Body of pancreas (tissue), 4 donors: ENCODE measurements at regions not wholly inside any gene's neighbourhood (a gene's known extent, or its start where the extent isn't known, plus 50 kb on each side); places are given as distances from the start of the nearest gene placed in this dataset.

Experiments
- CTCF ChIP-seq, 7 experiments: fragments of 450-650 bp in 4 of 7; fragments of 200-600 bp in 3 of 7; sonication (generic) in 3 of 7; IDR thresholded peaks; one replicate each; pipeline ENCODE4 v1.5.1; 2016 to 2019; ENCODE audit warnings: antibody characterized with exemption in 7 of 7
- POLR2A ChIP-seq, 3 donors: fragments of 450-650 bp; IDR thresholded peaks; one replicate each; pipeline ENCODE4 v1.6.1; 2016; ENCODE audit warnings: antibody characterized with exemption in 3 of 3, mild to moderate bottlenecking in 2 of 3

- TF ChIP-seq CTCF (IDR thresholded peaks at IDR 0.05) (no peak), POLR2A (IDR thresholded peaks at IDR 0.05) (no peak)
Observed at GRCh38 chr16:63192980-63193379, 1156.7 kb upstream of the CDH8 start.
